WTC11 (cell line): ENCODE measurements at regions not wholly inside any gene's neighbourhood (a gene's known extent, or its start where the extent isn't known, plus 50 kb on each side); places are given as distances from the start of the nearest gene placed in this dataset.

Source experiments
- JUN ChIP-seq: sonication (generic); formaldehyde crosslinking; IDR thresholded peaks from 2 replicates; pipeline ENCODE4 v1.8.0; 2023; ENCODE audit warnings: mild to moderate bottlenecking, missing genetic modification reagents
- TF ChIP-seq, protein P1 (sequence below): fragments of 200-600 bp; IDR thresholded peaks from 2 replicates; pipeline ENCODE4 v1.8.0; 2022; ENCODE audit warnings: antibody characterized with exemption
- TF ChIP-seq, protein P2 (sequence below): sonication (generic); formaldehyde crosslinking; IDR thresholded peaks from 2 replicates; pipeline ENCODE4 v1.8.1; 2022; ENCODE audit warnings: low read depth, missing genetic modification reagents, borderline replicate concordance
- TF ChIP-seq, protein P3 (sequence below): sonication (generic); formaldehyde crosslinking; conservative IDR thresholded peaks from 2 replicates; pipeline ENCODE4 v1.8.1; 2022; ENCODE audit warnings: mild to moderate bottlenecking, missing genetic modification reagents

DNA sequence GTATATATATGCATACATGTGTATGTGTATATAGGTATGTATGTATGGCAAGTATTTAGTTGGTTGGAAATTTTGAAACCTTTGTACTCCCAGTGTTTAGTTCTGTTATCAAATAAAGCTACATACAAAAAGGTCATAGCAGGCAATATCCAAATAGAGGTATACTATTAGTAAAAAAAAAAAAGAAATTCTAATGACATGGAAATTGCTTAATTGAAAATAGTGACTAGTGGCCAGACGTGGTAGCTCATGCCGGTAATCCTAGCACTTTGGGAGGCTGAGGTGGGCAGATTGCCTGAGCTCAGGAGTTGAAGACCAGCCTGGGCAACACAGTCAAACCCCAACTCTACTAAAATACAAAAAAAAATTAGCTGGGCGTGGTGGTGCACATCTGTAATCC, 351.6 kb upstream of the NR5A2 start:
- no peak for TF ChIP-seq JUN (CRISPR knock-in tag)
- TF ChIP-seq, protein P1, sequence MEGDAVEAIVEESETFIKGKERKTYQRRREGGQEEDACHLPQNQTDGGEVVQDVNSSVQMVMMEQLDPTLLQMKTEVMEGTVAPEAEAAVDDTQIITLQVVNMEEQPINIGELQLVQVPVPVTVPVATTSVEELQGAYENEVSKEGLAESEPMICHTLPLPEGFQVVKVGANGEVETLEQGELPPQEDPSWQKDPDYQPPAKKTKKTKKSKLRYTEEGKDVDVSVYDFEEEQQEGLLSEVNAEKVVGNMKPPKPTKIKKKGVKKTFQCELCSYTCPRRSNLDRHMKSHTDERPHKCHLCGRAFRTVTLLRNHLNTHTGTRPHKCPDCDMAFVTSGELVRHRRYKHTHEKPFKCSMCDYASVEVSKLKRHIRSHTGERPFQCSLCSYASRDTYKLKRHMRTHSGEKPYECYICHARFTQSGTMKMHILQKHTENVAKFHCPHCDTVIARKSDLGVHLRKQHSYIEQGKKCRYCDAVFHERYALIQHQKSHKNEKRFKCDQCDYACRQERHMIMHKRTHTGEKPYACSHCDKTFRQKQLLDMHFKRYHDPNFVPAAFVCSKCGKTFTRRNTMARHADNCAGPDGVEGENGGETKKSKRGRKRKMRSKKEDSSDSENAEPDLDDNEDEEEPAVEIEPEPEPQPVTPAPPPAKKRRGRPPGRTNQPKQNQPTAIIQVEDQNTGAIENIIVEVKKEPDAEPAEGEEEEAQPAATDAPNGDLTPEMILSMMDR, result no peak
- TF ChIP-seq, protein P2, sequence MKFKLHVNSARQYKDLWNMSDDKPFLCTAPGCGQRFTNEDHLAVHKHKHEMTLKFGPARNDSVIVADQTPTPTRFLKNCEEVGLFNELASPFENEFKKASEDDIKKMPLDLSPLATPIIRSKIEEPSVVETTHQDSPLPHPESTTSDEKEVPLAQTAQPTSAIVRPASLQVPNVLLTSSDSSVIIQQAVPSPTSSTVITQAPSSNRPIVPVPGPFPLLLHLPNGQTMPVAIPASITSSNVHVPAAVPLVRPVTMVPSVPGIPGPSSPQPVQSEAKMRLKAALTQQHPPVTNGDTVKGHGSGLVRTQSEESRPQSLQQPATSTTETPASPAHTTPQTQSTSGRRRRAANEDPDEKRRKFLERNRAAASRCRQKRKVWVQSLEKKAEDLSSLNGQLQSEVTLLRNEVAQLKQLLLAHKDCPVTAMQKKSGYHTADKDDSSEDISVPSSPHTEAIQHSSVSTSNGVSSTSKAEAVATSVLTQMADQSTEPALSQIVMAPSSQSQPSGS (CRISPR knock-in tag), result no peak
- TF ChIP-seq, protein P3, sequence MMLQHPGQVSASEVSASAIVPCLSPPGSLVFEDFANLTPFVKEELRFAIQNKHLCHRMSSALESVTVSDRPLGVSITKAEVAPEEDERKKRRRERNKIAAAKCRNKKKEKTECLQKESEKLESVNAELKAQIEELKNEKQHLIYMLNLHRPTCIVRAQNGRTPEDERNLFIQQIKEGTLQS, result no peak
